NCI-H1417 (cell line): ENCODE measurements at regions not wholly inside any gene's neighbourhood (a gene's known extent, or its start where the extent isn't known, plus 50 kb on each side); places are given as distances from the start of the nearest gene placed in this dataset.

Experiments
- DNase-seq, 3 experiments: peaks; one replicate each; lab custom pipeline; 2025; lab: John Stamatoyannopoulos, UW

- no peak for DNase-seq
Measured at GRCh38 chr1:192713921-192714320, 78.0 kb downstream of the RGS13 start.

- no peak for DNase-seq
Measured at GRCh38 chr1:192724670-192725069, 84.2 kb upstream of the RGS2 start.

GRCh38 chr1:192726820-192727504, 81.9 kb upstream of the RGS2 start:
- no peak for DNase-seq

- peak in 1 of 3 experiments; percentile 18 for DNase-seq
Measured at GRCh38 chr1:192729500-192729899, 79.3 kb upstream of the RGS2 start.

GRCh38 chr1:192730198-192730597, 78.6 kb upstream of the RGS2 start:
- no peak for DNase-seq

GRCh38 chr1:192732787-192733186, 76.1 kb upstream of the RGS2 start:
- DNase-seq = no peak

GRCh38 chr1:192735298-192735915, 73.4 kb upstream of the RGS2 start:
- no peak for DNase-seq

- no peak for DNase-seq
Measured at GRCh38 chr1:192737306-192737705, 71.5 kb upstream of the RGS2 start.

- DNase-seq = no peak
Measured at GRCh38 chr1:192739476-192740184, 69.2 kb upstream of the RGS2 start.

- DNase-seq = no peak
Measured at GRCh38 chr1:192740214-192740613, 68.6 kb upstream of the RGS2 start.

- no peak for DNase-seq
Measured at GRCh38 chr1:192741095-192741494, 67.7 kb upstream of the RGS2 start.

- no peak for DNase-seq
Measured at GRCh38 chr1:192747301-192747700, 61.5 kb upstream of the RGS2 start.

- no peak for DNase-seq
Measured at GRCh38 chr1:192747943-192748342, 60.9 kb upstream of the RGS2 start.

GRCh38 chr1:192749349-192749748, 59.5 kb upstream of the RGS2 start:
- peak in 1 of 3 experiments; percentile 21 for DNase-seq

- DNase-seq = no peak
Measured at GRCh38 chr1:192751260-192751659, 57.6 kb upstream of the RGS2 start.

GRCh38 chr1:192756314-192756713, 52.5 kb upstream of the RGS2 start:
- no peak for DNase-seq

GRCh38 chr1:192756847-192757246, 52.0 kb upstream of the RGS2 start:
- no peak for DNase-seq

- DNase-seq = no peak
Measured at GRCh38 chr1:192758492-192758891, 50.3 kb upstream of the RGS2 start.
